ENCODE measurements at regions not wholly inside any gene's neighbourhood (a gene's known extent, or its start where the extent isn't known, plus 50 kb on each side); places are given as distances from the start of the nearest gene placed in this dataset.

DNA sequence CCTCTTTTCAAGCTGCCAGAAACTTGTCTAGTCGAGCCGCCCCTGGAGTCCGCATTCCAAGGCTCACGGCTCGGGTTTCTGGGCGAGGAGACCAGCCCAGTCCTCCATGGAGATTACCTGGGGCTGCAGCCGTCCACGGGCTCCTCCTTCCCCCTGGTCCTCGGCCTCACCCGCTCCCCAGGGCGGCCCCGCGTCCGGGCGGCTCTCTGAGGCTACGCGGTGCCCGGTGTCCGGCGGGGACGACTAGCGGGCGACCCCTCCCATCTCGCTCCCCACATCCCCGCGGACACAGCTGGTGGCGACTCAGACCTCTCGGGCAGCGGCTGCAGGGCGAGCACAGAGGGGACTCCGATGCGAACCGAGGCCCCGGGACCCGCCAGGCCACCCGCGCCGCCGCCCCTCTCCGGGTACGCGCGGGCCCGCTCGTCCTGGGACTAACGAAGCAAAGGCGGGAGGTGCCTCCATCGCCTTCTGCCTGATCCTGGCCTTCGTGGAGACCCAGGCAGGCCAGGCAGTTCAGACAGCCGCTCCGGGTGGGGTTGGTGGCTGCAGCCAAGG, 159.4 kb downstream of the TRAM1L1 start (continued):
- TF ChIP-seq, protein P1, sequence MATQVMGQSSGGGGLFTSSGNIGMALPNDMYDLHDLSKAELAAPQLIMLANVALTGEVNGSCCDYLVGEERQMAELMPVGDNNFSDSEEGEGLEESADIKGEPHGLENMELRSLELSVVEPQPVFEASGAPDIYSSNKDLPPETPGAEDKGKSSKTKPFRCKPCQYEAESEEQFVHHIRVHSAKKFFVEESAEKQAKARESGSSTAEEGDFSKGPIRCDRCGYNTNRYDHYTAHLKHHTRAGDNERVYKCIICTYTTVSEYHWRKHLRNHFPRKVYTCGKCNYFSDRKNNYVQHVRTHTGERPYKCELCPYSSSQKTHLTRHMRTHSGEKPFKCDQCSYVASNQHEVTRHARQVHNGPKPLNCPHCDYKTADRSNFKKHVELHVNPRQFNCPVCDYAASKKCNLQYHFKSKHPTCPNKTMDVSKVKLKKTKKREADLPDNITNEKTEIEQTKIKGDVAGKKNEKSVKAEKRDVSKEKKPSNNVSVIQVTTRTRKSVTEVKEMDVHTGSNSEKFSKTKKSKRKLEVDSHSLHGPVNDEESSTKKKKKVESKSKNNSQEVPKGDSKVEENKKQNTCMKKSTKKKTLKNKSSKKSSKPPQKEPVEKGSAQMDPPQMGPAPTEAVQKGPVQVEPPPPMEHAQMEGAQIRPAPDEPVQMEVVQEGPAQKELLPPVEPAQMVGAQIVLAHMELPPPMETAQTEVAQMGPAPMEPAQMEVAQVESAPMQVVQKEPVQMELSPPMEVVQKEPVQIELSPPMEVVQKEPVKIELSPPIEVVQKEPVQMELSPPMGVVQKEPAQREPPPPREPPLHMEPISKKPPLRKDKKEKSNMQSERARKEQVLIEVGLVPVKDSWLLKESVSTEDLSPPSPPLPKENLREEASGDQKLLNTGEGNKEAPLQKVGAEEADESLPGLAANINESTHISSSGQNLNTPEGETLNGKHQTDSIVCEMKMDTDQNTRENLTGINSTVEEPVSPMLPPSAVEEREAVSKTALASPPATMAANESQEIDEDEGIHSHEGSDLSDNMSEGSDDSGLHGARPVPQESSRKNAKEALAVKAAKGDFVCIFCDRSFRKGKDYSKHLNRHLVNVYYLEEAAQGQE (IDR thresholded peaks at IDR 0.05; ENCODE audit: low read depth, low read length): no peak
- no peak for TF ChIP-seq RCOR1 (IDR thresholded peaks at IDR 0.05; ENCODE audit: low read length)
- TF ChIP-seq, protein P2, sequence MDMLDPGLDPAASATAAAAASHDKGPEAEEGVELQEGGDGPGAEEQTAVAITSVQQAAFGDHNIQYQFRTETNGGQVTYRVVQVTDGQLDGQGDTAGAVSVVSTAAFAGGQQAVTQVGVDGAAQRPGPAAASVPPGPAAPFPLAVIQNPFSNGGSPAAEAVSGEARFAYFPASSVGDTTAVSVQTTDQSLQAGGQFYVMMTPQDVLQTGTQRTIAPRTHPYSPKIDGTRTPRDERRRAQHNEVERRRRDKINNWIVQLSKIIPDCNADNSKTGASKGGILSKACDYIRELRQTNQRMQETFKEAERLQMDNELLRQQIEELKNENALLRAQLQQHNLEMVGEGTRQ (IDR thresholded peaks at IDR 0.05; ENCODE audit: borderline replicate concordance, low read depth, low read length): no peak

DNA sequence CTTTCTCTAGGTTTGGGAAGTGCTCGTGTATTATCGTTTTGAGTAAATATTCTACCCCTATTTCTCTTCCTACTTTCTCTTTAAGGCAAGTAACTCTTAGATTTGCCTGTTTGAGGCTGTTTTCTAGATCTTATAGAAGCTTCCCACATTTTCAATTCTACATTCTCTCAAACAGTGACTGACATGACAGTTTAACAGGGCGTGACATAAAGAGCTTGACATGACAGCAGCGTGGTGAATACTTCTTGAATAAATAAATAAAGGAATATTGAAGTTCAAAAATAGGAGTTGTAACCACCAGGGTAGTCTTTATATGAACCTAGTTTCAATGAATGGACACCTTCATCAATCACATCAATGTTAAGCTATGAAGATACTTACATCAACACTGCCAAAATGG, 162.0 kb downstream of the TRAM1L1 start:
- TF ChIP-seq NRF1 (IDR thresholded peaks at IDR 0.05; ENCODE audit: low read depth, low read length) (no peak), RCOR1 (IDR thresholded peaks at IDR 0.05; ENCODE audit: low read length) (no peak), YY1 (IDR thresholded peaks at IDR 0.05; ENCODE audit: low read depth) (no peak), SIN3A (IDR thresholded peaks at IDR 0.05; ENCODE audit: borderline replicate concordance, low read depth, low read length) (no peak), TAF1 (IDR thresholded peaks at IDR 0.05; ENCODE audit: borderline replicate concordance, low read depth, low read length) (no peak), RAD21 (IDR thresholded peaks at IDR 0.05; ENCODE audit: low read length) (no peak), GABPA (IDR thresholded peaks at IDR 0.05; ENCODE audit: low read depth) (no peak), EZH2phosphoT487 (IDR thresholded peaks at IDR 0.05; ENCODE audit: borderline replicate concordance, low read depth) (no peak), CHD2 (IDR thresholded peaks at IDR 0.05; ENCODE audit: low read length, partially characterized antibody) (no peak), POLR2AphosphoS5 (IDR thresholded peaks at IDR 0.05; ENCODE audit: low read depth, low read length) (no peak), FOXJ3 (CRISPR knock-in tag; IDR thresholded peaks at IDR 0.05) (no peak)
- TF ChIP-seq, protein P3, sequence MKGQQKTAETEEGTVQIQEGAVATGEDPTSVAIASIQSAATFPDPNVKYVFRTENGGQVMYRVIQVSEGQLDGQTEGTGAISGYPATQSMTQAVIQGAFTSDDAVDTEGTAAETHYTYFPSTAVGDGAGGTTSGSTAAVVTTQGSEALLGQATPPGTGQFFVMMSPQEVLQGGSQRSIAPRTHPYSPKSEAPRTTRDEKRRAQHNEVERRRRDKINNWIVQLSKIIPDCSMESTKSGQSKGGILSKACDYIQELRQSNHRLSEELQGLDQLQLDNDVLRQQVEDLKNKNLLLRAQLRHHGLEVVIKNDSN (IDR thresholded peaks at IDR 0.05; ENCODE audit: borderline replicate concordance, low read depth): no peak
- TF ChIP-seq, protein P4, sequence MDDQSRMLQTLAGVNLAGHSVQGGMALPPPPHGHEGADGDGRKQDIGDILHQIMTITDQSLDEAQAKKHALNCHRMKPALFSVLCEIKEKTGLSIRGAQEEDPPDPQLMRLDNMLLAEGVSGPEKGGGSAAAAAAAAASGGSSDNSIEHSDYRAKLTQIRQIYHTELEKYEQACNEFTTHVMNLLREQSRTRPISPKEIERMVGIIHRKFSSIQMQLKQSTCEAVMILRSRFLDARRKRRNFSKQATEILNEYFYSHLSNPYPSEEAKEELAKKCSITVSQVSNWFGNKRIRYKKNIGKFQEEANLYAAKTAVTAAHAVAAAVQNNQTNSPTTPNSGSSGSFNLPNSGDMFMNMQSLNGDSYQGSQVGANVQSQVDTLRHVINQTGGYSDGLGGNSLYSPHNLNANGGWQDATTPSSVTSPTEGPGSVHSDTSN (IDR thresholded peaks at IDR 0.05): no peak
- H3F3A ChIP-seq (replicated peaks; ENCODE audit: insufficient read depth): no peaks in the 10 kb centered on the region
- 49% methylated on average over 4 of the region's 4 CpGs for WGBS (ENCODE audit: low lambda C conversion rate)
- CTCF ChIA-PET: no interaction called here
- H3K4me1 ChIP-seq (ENCODE audit: control insufficient read depth in 1 of 2, insufficient read depth in 2 of 2, low read depth in 1 of 2, low read length in 1 of 2): no peaks in the 10 kb centered on the region; a peak in 2 of 4 replicates
- no peak overlapping the region for H3K4me2 ChIP-seq
- H3K9ac ChIP-seq: no peak overlapping the region
- no peaks in the 10 kb centered on the region for H3K9me3 ChIP-seq
- no peaks in the 10 kb centered on the region for H3K36me3 ChIP-seq (replicated peaks in 1 of 2; ENCODE audit: control insufficient read depth in 1 of 2, insufficient read depth in 2 of 2, low read length in 1 of 2)
- H4K20me1 ChIP-seq (ENCODE audit: insufficient read depth): no peaks in the 10 kb centered on the region
- H3K9me2 ChIP-seq: no peaks in the 10 kb centered on the region; the same call in 1 of the 2 replicates
- POLR2A ChIA-PET: no interaction called here
- H3K4me3 ChIP-seq (ENCODE audit: low read depth in 2 of 2, low read length in 1 of 2): no peak overlapping the region
- DNase-seq: no peak
- H3K27ac ChIP-seq (ENCODE audit: low read depth in 2 of 2, low read length in 1 of 2): no peak overlapping the region
- no peak overlapping the region for H2AFZ ChIP-seq (ENCODE audit: low read depth)
- H3K79me2 ChIP-seq (ENCODE audit: insufficient read depth): no peaks in the 10 kb centered on the region
- H3K27me3 ChIP-seq (ENCODE audit: insufficient read depth): no peaks in the 10 kb centered on the region; the same call in 1 of the 2 replicates
